Body of pancreas (tissue), 4 donors: ENCODE measurements at regions not wholly inside any gene's neighbourhood (a gene's known extent, or its start where the extent isn't known, plus 50 kb on each side); places are given as distances from the start of the nearest gene placed in this dataset.

ENCODE experiments used
- CTCF ChIP-seq, 7 experiments: fragments of 450-650 bp in 4 of 7; fragments of 200-600 bp in 3 of 7; sonication (generic) in 3 of 7; IDR thresholded peaks; one replicate each; pipeline ENCODE4 v1.5.1; 2016 to 2019; ENCODE audit warnings: antibody characterized with exemption in 7 of 7
- POLR2A ChIP-seq, 3 donors: fragments of 450-650 bp; IDR thresholded peaks; one replicate each; pipeline ENCODE4 v1.6.1; 2016; ENCODE audit warnings: antibody characterized with exemption in 3 of 3, mild to moderate bottlenecking in 2 of 3

DNA sequence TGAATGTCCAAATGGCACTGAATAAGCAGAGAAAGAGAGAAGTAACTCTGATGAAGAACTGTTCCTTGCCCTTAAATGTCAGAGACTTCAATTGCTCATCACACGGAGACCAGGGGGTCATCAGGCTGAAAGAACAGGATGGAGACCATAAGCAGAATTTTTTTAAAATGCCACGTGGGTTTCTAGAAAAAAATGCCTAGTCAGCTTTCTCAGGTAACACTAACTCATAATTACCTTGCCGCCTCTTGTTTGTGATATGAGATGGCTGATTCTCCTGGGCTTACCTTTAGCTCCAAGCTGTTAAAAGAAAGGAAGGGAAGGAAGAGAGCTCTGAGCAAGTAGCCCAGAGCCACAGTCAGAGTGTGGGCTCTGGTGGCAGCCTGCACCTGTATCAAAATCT lies 372.0 kb downstream of the GPAM start:
- TF ChIP-seq POLR2A (IDR thresholded peaks at IDR 0.05) (no peak), CTCF (IDR thresholded peaks at IDR 0.05) (no peak)
